ENCODE measurements at regions not wholly inside any gene's neighbourhood (a gene's known extent, or its start where the extent isn't known, plus 50 kb on each side); places are given as distances from the start of the nearest gene placed in this dataset.

GRCh38 chr20:51898788-51899187, 96.5 kb upstream of the SALL4 start:
- no peak for TF ChIP-seq CTCF (IDR thresholded peaks at IDR 0.05)
- no peak for TF ChIP-seq POLR2A (IDR thresholded peaks at IDR 0.05)

All from body of pancreas (tissue), 4 donors.